ENCODE measurements at regions not wholly inside any gene's neighbourhood (a gene's known extent, or its start where the extent isn't known, plus 50 kb on each side); places are given as distances from the start of the nearest gene placed in this dataset.

DNA sequence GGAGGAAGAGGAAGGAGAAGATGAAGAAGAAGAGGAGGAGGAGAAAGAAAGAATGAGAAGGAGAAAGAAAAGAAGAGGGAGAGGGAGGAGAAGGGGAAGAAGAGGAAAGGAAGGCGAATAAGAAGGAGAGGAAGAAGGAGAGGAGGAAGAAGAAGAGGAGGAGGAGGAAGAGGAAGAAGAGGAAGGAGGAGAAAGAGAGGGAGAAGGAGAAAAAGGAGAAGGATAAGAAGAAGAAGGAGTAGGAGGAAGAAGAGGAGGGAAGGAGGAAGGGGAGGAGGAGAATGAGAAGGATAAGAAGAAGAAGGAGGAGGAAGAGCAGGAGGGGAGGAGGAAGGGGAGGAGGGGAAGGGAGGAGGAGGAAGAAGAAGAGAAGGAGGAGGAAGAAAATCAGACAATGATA, 149.2 kb upstream of the LYZL2 start:
- no peak overlapping the region for H2AFZ ChIP-seq
- H3K4me1 ChIP-seq (ENCODE audit: insufficient read depth), result peaks cover 13% of the 10 kb centered on the region
- H3K36me3 ChIP-seq (replicated peaks; ENCODE audit: insufficient read depth, low read depth), result no peaks in the 10 kb centered on the region
- no peaks in the 10 kb centered on the region for H4K20me1 ChIP-seq (ENCODE audit: insufficient read depth, poor library complexity, severe bottlenecking)
- no peaks in the 10 kb centered on the region for H3K79me2 ChIP-seq
- no peak overlapping the region for H3K4me3 ChIP-seq
- H3K27me3 ChIP-seq, result no peaks in the 10 kb centered on the region
- H3K9me3 ChIP-seq (ENCODE audit: low read depth), result no peaks in the 10 kb centered on the region
- H3K9me2 ChIP-seq (replicated peaks; ENCODE audit: insufficient read depth), result no peaks in the 10 kb centered on the region
- WGBS (ENCODE audit: low lambda C conversion rate, missing lambda C conversion rate), result no CpG with 5 or more reads among the region's 1 CpG
- H3K27ac ChIP-seq, result no peak overlapping the region
- no peak for DNase-seq (ENCODE audit: low spot score)
- TF ChIP-seq, protein P1, sequence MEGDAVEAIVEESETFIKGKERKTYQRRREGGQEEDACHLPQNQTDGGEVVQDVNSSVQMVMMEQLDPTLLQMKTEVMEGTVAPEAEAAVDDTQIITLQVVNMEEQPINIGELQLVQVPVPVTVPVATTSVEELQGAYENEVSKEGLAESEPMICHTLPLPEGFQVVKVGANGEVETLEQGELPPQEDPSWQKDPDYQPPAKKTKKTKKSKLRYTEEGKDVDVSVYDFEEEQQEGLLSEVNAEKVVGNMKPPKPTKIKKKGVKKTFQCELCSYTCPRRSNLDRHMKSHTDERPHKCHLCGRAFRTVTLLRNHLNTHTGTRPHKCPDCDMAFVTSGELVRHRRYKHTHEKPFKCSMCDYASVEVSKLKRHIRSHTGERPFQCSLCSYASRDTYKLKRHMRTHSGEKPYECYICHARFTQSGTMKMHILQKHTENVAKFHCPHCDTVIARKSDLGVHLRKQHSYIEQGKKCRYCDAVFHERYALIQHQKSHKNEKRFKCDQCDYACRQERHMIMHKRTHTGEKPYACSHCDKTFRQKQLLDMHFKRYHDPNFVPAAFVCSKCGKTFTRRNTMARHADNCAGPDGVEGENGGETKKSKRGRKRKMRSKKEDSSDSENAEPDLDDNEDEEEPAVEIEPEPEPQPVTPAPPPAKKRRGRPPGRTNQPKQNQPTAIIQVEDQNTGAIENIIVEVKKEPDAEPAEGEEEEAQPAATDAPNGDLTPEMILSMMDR (IDR thresholded peaks at IDR 0.05; ENCODE audit: poor library complexity), result no peak
- no peak for TF ChIP-seq EZH2 (IDR thresholded peaks at IDR 0.05; ENCODE audit: borderline replicate concordance)
- TF ChIP-seq EZH2phosphoT487 (IDR thresholded peaks at IDR 0.05; ENCODE audit: low read depth, severe bottlenecking, unreplicated experiment), result no peak
- H3K4me2 ChIP-seq, result no peak overlapping the region

DNA sequence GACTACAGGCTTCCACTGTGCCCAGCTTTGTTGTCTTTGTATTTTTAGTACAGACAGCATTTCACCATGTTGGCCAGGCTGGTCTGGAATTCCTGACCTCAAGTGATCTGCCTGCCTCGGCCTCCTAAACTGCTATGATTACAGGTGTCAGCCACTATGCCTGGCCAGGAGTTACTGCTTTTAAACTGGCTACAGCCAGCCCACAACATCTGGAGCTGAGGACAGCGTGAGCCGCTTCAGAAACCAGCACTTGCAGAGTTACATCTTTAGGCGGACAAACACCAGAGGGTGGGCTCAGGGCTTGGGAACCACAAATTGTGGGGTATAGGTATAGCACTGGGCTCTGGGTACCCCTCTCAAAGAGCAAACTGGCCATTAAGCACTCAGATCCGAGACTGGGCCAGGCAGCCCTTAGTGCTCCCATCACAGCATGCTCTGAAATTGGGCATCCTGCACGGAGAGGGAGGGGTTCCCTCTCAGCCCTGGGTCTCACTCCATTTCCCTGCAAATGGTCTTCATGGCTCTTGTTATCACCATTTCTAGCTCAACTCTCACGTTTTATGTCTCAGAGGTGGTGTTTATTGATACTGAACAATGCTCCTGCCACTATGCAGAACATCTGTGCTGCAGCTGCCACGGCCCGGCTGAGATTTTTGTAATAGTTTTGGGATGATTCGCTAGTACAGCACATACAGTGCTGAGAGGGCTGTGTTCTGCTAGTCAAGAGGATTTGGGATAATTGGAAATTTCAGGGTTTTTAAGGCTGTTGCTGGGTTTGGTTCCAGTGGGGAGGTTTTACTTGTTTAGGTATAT, 146.4 kb upstream of the LYZL2 start:
- DNase-seq (ENCODE audit: low spot score), result no peak
- 53% methylated on average over 10 of the region's 10 CpGs for WGBS (ENCODE audit: low lambda C conversion rate, missing lambda C conversion rate)

DNA sequence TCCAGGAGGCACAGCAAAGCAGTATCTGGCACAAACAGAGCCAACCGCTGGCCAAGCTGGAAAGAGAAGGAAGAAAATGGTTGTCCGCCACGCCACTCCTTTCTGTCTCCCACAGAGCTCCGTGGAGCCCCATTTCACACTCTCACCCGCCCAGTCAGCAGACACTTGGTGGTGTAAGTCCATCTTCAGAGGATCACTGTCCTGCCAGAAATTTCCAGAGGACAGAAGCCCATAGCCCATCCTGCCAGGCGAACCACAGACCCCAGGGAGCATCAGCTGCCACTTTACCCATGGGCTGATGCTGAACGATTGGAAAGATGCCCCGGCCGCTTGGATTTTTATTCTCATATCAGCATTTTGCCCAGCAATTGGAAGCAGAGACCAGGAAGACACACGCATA, 144.7 kb upstream of the LYZL2 start:
- H3K9me2 ChIP-seq (replicated peaks; ENCODE audit: insufficient read depth), result no peaks in the 10 kb centered on the region
- no peaks in the 10 kb centered on the region for H3K36me3 ChIP-seq (replicated peaks; ENCODE audit: insufficient read depth, low read depth)
- H4K20me1 ChIP-seq (ENCODE audit: insufficient read depth, poor library complexity, severe bottlenecking), result no peaks in the 10 kb centered on the region
- no peaks in the 10 kb centered on the region for H3K79me2 ChIP-seq
- no peak for TF ChIP-seq EZH2phosphoT487 (IDR thresholded peaks at IDR 0.05; ENCODE audit: low read depth, severe bottlenecking, unreplicated experiment)
- no peak for TF ChIP-seq EZH2 (IDR thresholded peaks at IDR 0.05; ENCODE audit: borderline replicate concordance)
- TF ChIP-seq, protein P1 (IDR thresholded peaks at IDR 0.05; ENCODE audit: poor library complexity), result no peak
- no peak overlapping the region for H2AFZ ChIP-seq
- no peak overlapping the region for H3K27ac ChIP-seq
- H3K27me3 ChIP-seq, result no peaks in the 10 kb centered on the region
- WGBS (ENCODE audit: low lambda C conversion rate, missing lambda C conversion rate), result 92% methylated on average over 10 of the region's 10 CpGs
- H3K4me1 ChIP-seq (ENCODE audit: insufficient read depth), result peaks cover 4% of the 10 kb centered on the region
- no peak overlapping the region for H3K4me3 ChIP-seq
- no peak for DNase-seq (ENCODE audit: low spot score)
- peaks cover 6% of the 10 kb centered on the region for H3K9me3 ChIP-seq (ENCODE audit: low read depth)
- H3K4me2 ChIP-seq, result no peak overlapping the region

More for the DNA sequence above, 146.4 kb upstream of the LYZL2 start:
- no peaks in the 10 kb centered on the region for H3K79me2 ChIP-seq
- no peaks in the 10 kb centered on the region for H3K9me2 ChIP-seq (replicated peaks; ENCODE audit: insufficient read depth)
- peaks cover 1% of the 10 kb centered on the region for H3K9me3 ChIP-seq (ENCODE audit: low read depth)
- H3K27me3 ChIP-seq, result no peaks in the 10 kb centered on the region
- no peak for TF ChIP-seq EZH2phosphoT487 (IDR thresholded peaks at IDR 0.05; ENCODE audit: low read depth, severe bottlenecking, unreplicated experiment)
- no peak for TF ChIP-seq EZH2 (IDR thresholded peaks at IDR 0.05; ENCODE audit: borderline replicate concordance)
- TF ChIP-seq, protein P1 (IDR thresholded peaks at IDR 0.05; ENCODE audit: poor library complexity), result no peak
- H3K27ac ChIP-seq, result peak overlapping the region; percentile 7
- H3K4me3 ChIP-seq, result no peak overlapping the region
- no peaks in the 10 kb centered on the region for H4K20me1 ChIP-seq (ENCODE audit: insufficient read depth, poor library complexity, severe bottlenecking)
- H3K36me3 ChIP-seq (replicated peaks; ENCODE audit: insufficient read depth, low read depth), result no peaks in the 10 kb centered on the region
- no peak overlapping the region for H2AFZ ChIP-seq
- no peak overlapping the region for H3K4me2 ChIP-seq
- H3K4me1 ChIP-seq (ENCODE audit: insufficient read depth), result peaks cover 4% of the 10 kb centered on the region

Measured in hepatocyte (in vitro differentiated cells).